Uterus (tissue), 3 donors: ENCODE measurements at regions not wholly inside any gene's neighbourhood (a gene's known extent, or its start where the extent isn't known, plus 50 kb on each side); places are given as distances from the start of the nearest gene placed in this dataset.

Experiments used
- DNase-seq, 2 donors: peaks; one replicate each; pipeline ENCODE4 v3.0.0-alpha.2; 2019 to 2020
- H3K27ac ChIP-seq, 2 donors: fragments of 200-600 bp; sonication (generic); 1 replicate in 1 of 2; 2 replicates in 1 of 2; pipeline ENCODE4 v1.5.1; 2016 to 2018
- H3K27me3 ChIP-seq, 2 donors: fragments of 200-600 bp; sonication (generic); one replicate each; pipeline ENCODE4 v1.5.1; 2018 to 2019; ENCODE audit warnings: control low read depth in 1 of 2
- H3K36me3 ChIP-seq, 2 donors: fragments of 200-600 bp; sonication (generic); one replicate each; pipeline ENCODE4 v1.5.1; 2019; ENCODE audit warnings: control low read depth in 1 of 2
- H3K4me1 ChIP-seq, 2 donors: fragments of 200-600 bp; sonication (generic); one replicate each; pipeline ENCODE4 v1.5.1; 2018 to 2019; ENCODE audit warnings: control low read depth in 1 of 2
- H3K4me3 ChIP-seq, 2 donors: fragments of 200-600 bp; sonication (generic); 1 replicate in 1 of 2; 2 replicates in 1 of 2; pipeline ENCODE4 v1.5.1; 2018 to 2019; ENCODE audit warnings: mild to moderate bottlenecking in 1 of 2
- H3K9me3 ChIP-seq, 2 donors: fragments of 200-600 bp; sonication (generic); one replicate each; pipeline ENCODE4 v1.5.1; 2019; ENCODE audit warnings: control low read depth in 1 of 2
- POLR2A ChIP-seq, 2 donors: fragments of 450-650 bp; IDR thresholded peaks; one replicate each; pipeline ENCODE4 v1.6.1; 2016; ENCODE audit warnings: antibody characterized with exemption in 2 of 2, mild to moderate bottlenecking in 1 of 2, moderate library complexity in 1 of 2
- intact Hi-C: fragments of 100-400 bp; cut with DNase I; formaldehyde crosslinking; loops from one replicate; pipeline ENCODE4 v1.15.1; 2023; ENCODE audit warnings: low total_unique reads
- TF ChIP-seq, protein P1 (sequence below), 4 experiments: fragments of 200-600 bp in 2 of 4; fragments of 450-650 bp in 2 of 4; sonication (generic) in 2 of 4; IDR thresholded peaks; one replicate each; pipeline ENCODE4 v1.5.1; 2016 to 2019; ENCODE audit warnings: antibody characterized with exemption in 4 of 4, mild to moderate bottlenecking in 2 of 4, moderate library complexity in 1 of 4
- donor health status: DM: yes; HTN: yes; CAD: no.

- H3K27ac ChIP-seq, result no peak overlapping the region
- H3K36me3 ChIP-seq, result no peaks in the 10 kb centered on the region
- H3K9me3 ChIP-seq, result no peaks in the 10 kb centered on the region
- no peak overlapping the region for H3K4me3 ChIP-seq
- no peaks in the 10 kb centered on the region for H3K4me1 ChIP-seq
- H3K27me3 ChIP-seq, result no peaks in the 10 kb centered on the region
- TF ChIP-seq POLR2A (IDR thresholded peaks at IDR 0.05), result no peak
- TF ChIP-seq, protein P1, sequence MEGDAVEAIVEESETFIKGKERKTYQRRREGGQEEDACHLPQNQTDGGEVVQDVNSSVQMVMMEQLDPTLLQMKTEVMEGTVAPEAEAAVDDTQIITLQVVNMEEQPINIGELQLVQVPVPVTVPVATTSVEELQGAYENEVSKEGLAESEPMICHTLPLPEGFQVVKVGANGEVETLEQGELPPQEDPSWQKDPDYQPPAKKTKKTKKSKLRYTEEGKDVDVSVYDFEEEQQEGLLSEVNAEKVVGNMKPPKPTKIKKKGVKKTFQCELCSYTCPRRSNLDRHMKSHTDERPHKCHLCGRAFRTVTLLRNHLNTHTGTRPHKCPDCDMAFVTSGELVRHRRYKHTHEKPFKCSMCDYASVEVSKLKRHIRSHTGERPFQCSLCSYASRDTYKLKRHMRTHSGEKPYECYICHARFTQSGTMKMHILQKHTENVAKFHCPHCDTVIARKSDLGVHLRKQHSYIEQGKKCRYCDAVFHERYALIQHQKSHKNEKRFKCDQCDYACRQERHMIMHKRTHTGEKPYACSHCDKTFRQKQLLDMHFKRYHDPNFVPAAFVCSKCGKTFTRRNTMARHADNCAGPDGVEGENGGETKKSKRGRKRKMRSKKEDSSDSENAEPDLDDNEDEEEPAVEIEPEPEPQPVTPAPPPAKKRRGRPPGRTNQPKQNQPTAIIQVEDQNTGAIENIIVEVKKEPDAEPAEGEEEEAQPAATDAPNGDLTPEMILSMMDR (IDR thresholded peaks at IDR 0.05), result no peak
- intact Hi-C loops, result no loop called here
- no peak for DNase-seq
These were observed 647.5 kb downstream of the TYW1 start for GRCh38 chr7:67644151-67644550.

DNA sequence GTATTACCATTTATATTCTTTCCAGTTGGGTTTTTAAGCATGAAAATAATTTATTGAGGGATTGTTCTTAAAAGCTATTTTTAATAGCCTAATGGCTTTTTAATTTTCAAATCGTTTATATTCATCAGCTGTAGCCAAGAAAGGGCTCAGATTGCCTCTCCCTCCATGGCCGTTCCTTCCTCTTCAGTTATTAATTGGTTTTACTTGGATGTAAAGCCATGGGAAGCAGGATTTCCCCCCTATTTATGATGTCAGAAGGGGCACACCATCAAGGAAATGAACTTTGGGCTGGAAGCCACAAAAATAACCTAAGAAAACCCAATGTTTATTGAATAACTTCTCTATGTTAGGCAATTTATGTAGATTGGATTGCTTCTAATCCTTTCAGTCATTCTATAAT lies 656.3 kb downstream of the TYW1 start:
- intact Hi-C loops, result no loop called here
- Histone ChIP-seq H3K4me1 (no peaks in the 10 kb centered on the region), H3K27me3 (no peaks in the 10 kb centered on the region), H3K27ac (no peak overlapping the region), H3K36me3 (no peaks in the 10 kb centered on the region), H3K9me3 (no peaks in the 10 kb centered on the region), H3K4me3 (no peak overlapping the region)
- no peak for DNase-seq
- TF ChIP-seq POLR2A (IDR thresholded peaks at IDR 0.05), result no peak
- TF ChIP-seq, protein P1 (IDR thresholded peaks at IDR 0.05), result no peak

DNA sequence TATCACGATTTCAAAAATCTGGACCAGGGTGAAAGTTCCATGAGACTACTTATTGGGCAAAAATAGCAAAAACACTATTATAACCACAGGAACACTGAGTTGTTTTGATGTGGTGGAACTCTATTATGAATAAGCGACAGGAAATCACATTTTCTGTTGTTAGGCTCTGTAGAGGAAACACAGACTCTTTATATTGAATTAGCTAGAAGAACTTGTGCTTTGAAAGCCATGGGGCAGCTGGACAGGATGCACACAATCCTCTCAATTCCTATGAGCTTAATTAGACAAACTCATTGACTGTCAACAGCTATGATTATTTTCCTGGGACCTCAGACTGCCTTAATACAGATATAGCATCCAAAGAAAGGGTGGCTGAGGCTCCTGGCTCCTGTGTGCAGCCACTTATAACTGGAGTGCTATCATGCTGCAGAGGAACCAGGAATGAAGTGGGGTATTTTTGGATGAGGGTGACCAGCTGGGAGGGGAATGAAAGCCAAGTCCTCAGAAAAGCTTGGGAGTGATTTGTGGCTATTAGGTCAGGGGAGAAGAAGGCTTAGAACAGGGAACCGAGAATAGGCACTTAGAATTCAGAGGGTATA lies 657.3 kb downstream of the TYW1 start:
- Histone ChIP-seq H3K9me3 (no peaks in the 10 kb centered on the region), H3K4me1 (no peaks in the 10 kb centered on the region)

DNA sequence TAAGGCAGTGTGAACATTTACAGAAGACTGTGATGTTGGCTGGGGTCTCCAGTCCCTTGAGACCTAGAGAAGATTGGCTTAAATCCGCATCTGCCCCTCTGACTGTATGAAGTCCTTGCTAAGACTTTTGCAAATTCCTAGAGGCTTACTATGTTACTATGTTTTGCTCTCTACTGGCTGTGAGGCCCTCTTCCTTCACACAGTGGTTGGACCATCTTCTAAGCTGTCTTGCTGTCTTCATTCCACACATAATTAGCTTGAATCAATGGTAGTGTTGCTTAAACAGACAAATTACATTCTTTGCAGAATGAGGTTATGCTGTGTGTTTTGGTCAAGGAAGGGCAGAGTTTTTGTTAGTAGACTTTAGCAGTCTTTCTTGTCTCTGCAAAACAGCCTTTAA lies 658.0 kb downstream of the TYW1 start:
- no peak for DNase-seq
- Histone ChIP-seq H3K4me3 (no peak overlapping the region), H3K9me3 (no peaks in the 10 kb centered on the region), H3K36me3 (no peaks in the 10 kb centered on the region), H3K4me1 (no peaks in the 10 kb centered on the region), H3K27me3 (no peaks in the 10 kb centered on the region), H3K27ac (no peak overlapping the region)
- TF ChIP-seq, protein P1 (IDR thresholded peaks at IDR 0.05), result no peak
- no peak for TF ChIP-seq POLR2A (IDR thresholded peaks at IDR 0.05)
- intact Hi-C loops, result no loop called here

More for the DNA sequence above, 657.3 kb downstream of the TYW1 start:
- intact Hi-C loops, result no loop called here
- TF ChIP-seq, protein P1 (IDR thresholded peaks at IDR 0.05), result no peak
- TF ChIP-seq POLR2A (IDR thresholded peaks at IDR 0.05), result no peak
- Histone ChIP-seq H3K27ac (no peak overlapping the region), H3K27me3 (no peaks in the 10 kb centered on the region), H3K4me3 (no peak overlapping the region), H3K36me3 (no peaks in the 10 kb centered on the region)
- no peak for DNase-seq

DNA sequence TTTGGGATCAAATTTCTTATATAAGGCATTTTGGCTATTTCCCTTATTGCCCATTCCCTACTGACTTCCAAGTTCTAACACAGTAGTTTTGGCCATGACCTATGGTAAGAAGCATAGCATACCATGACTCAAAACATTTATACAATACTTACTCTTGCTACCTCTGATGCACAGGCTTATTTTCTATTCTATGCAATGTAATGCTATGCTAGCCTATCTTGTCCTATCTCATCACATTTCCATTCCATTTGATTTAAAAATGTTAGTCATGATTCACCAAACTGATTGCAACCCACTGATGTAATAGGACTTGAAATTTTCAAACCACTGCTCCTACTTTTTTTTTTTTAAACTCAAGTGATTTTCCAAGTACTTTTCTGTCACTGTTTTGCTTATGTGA lies 658.5 kb downstream of the TYW1 start:
- Histone ChIP-seq H3K27ac (no peak overlapping the region), H3K9me3 (no peaks in the 10 kb centered on the region), H3K4me3 (no peak overlapping the region), H3K36me3 (no peaks in the 10 kb centered on the region), H3K27me3 (no peaks in the 10 kb centered on the region), H3K4me1 (no peaks in the 10 kb centered on the region)
- TF ChIP-seq, protein P1 (IDR thresholded peaks at IDR 0.05), result no peak
- no peak for TF ChIP-seq POLR2A (IDR thresholded peaks at IDR 0.05)
- no peak for DNase-seq
- intact Hi-C loops, result no loop called here
